ENCODE measurements at regions not wholly inside any gene's neighbourhood (a gene's known extent, or its start where the extent isn't known, plus 50 kb on each side); places are given as distances from the start of the nearest gene placed in this dataset.
"Not testable (repeated sequence)": the region's sequence is repeated elsewhere in the genome, so short reads cannot be mapped to it uniquely, and the experiment has no call there.

DNA sequence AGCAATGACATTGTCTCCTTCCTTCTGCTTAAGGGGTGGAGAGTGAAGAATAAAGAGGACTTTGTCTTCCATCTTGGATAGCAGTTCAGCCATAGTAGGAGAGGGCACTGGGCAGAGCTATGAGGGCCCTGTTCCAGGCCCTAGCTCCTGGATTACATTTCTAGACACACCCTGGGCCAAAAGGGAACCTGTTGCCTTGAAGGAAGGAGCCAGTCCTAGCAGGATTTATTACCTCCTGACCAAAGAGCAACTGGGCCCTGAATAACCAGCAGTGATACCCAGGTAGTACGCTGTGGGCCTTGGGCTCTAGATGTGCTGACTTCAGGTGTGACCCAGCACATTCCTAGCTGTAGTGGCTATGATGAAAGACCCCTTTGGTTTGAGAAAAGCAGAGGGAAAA is 95.8 kb downstream of the RMI1 start:
- no peak overlapping the region for H3K9ac ChIP-seq
- no peak overlapping the region for H2AFZ ChIP-seq
- no peaks in the 10 kb centered on the region for H3K9me3 ChIP-seq (ENCODE audit: control insufficient read depth, low read length)
- no peaks in the 10 kb centered on the region for H3K27me3 ChIP-seq (ENCODE audit: control insufficient read depth, insufficient read depth, low read length)
- H3K27ac ChIP-seq = no peak overlapping the region
- no peaks in the 10 kb centered on the region for H3K4me1 ChIP-seq
- no peaks in the 10 kb centered on the region for H3K36me3 ChIP-seq (ENCODE audit: control insufficient read depth, insufficient read depth, low read length)
- TF ChIP-seq, protein P1, sequence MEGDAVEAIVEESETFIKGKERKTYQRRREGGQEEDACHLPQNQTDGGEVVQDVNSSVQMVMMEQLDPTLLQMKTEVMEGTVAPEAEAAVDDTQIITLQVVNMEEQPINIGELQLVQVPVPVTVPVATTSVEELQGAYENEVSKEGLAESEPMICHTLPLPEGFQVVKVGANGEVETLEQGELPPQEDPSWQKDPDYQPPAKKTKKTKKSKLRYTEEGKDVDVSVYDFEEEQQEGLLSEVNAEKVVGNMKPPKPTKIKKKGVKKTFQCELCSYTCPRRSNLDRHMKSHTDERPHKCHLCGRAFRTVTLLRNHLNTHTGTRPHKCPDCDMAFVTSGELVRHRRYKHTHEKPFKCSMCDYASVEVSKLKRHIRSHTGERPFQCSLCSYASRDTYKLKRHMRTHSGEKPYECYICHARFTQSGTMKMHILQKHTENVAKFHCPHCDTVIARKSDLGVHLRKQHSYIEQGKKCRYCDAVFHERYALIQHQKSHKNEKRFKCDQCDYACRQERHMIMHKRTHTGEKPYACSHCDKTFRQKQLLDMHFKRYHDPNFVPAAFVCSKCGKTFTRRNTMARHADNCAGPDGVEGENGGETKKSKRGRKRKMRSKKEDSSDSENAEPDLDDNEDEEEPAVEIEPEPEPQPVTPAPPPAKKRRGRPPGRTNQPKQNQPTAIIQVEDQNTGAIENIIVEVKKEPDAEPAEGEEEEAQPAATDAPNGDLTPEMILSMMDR (IDR thresholded peaks at IDR 0.05) = no peak
- no peak overlapping the region for H3K4me3 ChIP-seq (ENCODE audit: low read depth, low read length)
- H3K4me2 ChIP-seq (ENCODE audit: low read length) = no peak overlapping the region
- no peaks in the 10 kb centered on the region for H3K79me2 ChIP-seq

DNA sequence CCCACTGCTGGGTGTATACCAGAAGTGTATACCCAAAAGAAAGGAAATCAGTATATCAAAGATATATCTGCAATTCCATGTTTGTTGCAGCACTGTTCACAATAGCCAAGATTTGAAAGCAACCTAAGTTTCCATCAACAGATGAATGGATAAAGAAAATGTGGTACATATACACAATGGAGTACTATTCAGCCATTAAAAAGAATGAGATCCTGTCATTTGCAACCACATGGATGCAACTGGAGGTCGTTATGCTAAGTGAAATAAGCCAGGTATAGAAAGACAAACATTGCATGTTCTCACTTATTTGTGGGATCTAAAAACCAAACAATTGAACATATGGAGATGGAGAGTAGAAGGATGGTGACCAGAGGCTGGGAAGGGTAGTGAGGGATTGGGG is 97.2 kb downstream of the RMI1 start:
- not testable (repeated sequence) for H3K9me3 ChIP-seq (ENCODE audit: control insufficient read depth, low read length); H3K9ac ChIP-seq; H2AFZ ChIP-seq; H3K4me2 ChIP-seq (ENCODE audit: low read length); H3K27ac ChIP-seq; H3K4me1 ChIP-seq; H3K27me3 ChIP-seq (ENCODE audit: control insufficient read depth, insufficient read depth, low read length); H3K4me3 ChIP-seq (ENCODE audit: low read depth, low read length); H3K36me3 ChIP-seq (ENCODE audit: control insufficient read depth, insufficient read depth, low read length); H3K79me2 ChIP-seq

DNA sequence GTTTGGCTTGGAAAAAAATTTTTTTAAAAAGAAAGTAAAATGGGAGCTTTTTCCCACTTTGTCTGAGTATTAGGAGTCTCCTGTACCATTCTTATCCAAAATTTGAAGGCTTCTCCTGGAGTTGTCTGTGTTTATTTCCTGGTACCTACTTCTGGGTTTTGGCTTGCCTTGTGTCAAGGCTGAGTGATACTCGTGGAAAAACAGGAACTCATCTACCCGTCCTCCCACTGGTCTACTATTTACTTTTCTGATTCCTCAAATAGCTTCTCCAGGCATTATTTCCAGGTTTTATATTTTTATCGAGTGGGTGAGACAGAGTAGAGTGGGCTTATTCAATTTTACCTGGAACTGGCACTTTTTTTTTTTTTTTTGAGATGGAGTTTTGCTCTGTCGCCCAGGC is 99.4 kb downstream of the RMI1 start:
- Histone ChIP-seq H3K9ac (no peak overlapping the region), H3K27me3 (ENCODE audit: control insufficient read depth, insufficient read depth, low read length) (no peaks in the 10 kb centered on the region), H3K4me2 (ENCODE audit: low read length) (no peak overlapping the region), H3K79me2 (no peaks in the 10 kb centered on the region), H3K4me1 (no peaks in the 10 kb centered on the region), H3K9me3 (ENCODE audit: control insufficient read depth, low read length) (no peaks in the 10 kb centered on the region), H3K4me3 (ENCODE audit: low read depth, low read length) (no peak overlapping the region), H2AFZ (no peak overlapping the region), H3K27ac (no peak overlapping the region), H3K36me3 (ENCODE audit: control insufficient read depth, insufficient read depth, low read length) (no peaks in the 10 kb centered on the region)
- TF ChIP-seq, protein P1 (IDR thresholded peaks at IDR 0.05) = no peak

DNA sequence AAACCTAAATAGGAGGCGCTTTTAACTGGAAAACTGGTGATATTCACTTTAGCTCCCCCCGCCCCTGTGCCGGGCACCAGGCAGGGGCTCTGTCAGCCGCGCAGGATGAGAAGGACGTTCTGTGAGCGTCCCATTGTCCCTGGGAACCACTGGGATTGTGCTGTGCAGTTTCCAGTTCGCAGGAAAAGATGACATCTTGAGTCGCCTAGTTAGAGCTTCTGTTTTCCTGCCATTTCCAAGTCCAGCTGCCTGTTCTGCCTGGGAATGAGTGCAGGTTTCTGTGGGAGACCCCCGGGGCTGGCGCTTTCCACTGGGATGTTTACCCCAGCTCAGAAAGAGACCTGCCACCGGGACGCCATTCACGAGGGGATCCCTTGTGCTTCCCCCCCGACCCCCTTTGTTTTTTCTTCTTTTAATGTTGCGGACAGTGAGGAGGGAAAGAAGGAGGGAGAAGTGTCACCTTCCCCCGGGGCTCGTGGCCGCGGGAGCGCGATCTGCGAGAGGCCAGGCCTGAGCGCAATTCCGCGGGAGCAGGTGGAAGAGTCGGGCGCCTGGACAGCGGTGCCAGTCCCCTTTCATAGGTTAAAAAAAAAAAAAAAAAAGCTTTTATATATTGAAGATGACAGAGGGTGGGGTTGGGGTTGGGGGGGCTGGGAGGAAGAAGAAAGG is 121.5 kb downstream of the RMI1 start:
- Histone ChIP-seq H3K36me3 (ENCODE audit: control insufficient read depth, insufficient read depth, low read length) (no peaks in the 10 kb centered on the region), H3K4me2 (ENCODE audit: low read length) (no peak overlapping the region), H3K4me1 (no peaks in the 10 kb centered on the region), H3K9ac (no peak overlapping the region), H3K4me3 (ENCODE audit: low read depth, low read length) (no peak overlapping the region), H2AFZ (no peak overlapping the region), H3K27ac (no peak overlapping the region), H3K9me3 (ENCODE audit: control insufficient read depth, low read length) (no peaks in the 10 kb centered on the region), H3K79me2 (no peaks in the 10 kb centered on the region), H3K27me3 (ENCODE audit: control insufficient read depth, insufficient read depth, low read length) (no peaks in the 10 kb centered on the region)
- TF ChIP-seq, protein P1 (IDR thresholded peaks at IDR 0.05) = no peak

DNA sequence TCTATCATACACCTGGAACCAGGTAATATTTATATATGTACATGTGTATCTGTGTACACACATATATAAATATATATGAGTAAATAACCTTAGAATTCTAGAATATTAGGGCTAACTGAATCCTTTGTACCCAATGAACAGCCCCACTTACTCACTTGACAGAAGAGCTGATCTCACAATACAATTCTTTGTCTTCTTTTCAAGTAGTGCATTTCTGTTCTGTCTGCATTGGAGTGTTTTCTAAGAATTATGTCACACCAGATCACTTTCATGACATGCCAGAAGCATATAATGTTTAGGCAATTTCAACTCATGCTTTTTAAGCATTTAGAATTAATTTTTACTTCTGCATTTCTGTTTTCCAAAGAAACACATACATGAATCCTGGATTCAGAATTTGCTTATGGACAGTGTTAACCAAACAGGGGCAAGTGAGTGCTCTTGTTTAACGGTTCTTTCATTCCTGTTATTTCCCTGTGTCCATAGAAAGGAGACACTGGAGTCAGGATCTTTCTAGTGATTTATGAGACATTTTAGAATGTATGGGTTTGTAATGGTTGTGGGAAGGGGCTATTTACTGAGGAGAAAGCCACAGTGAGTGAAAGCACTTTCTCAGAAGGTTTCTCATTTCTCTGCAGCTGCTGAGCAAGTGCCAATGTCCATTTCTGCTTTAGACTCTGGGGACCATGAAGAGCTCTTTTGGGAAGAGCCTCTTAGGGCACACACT is 123.2 kb downstream of the RMI1 start:
- Histone ChIP-seq H3K4me2 (ENCODE audit: low read length) (no peak overlapping the region), H3K4me1 (no peaks in the 10 kb centered on the region), H3K27ac (no peak overlapping the region), H3K9me3 (ENCODE audit: control insufficient read depth, low read length) (no peaks in the 10 kb centered on the region), H3K79me2 (no peaks in the 10 kb centered on the region), H3K27me3 (ENCODE audit: control insufficient read depth, insufficient read depth, low read length) (no peaks in the 10 kb centered on the region), H3K36me3 (ENCODE audit: control insufficient read depth, insufficient read depth, low read length) (no peaks in the 10 kb centered on the region), H3K4me3 (ENCODE audit: low read depth, low read length) (no peak overlapping the region), H3K9ac (no peak overlapping the region), H2AFZ (no peak overlapping the region)
- TF ChIP-seq, protein P1 (IDR thresholded peaks at IDR 0.05) = no peak

Data from parathyroid adenoma (tissue), 2 donors.